ENCODE measurements at regions not wholly inside any gene's neighbourhood (a gene's known extent, or its start where the extent isn't known, plus 50 kb on each side); places are given as distances from the start of the nearest gene placed in this dataset.

DNA sequence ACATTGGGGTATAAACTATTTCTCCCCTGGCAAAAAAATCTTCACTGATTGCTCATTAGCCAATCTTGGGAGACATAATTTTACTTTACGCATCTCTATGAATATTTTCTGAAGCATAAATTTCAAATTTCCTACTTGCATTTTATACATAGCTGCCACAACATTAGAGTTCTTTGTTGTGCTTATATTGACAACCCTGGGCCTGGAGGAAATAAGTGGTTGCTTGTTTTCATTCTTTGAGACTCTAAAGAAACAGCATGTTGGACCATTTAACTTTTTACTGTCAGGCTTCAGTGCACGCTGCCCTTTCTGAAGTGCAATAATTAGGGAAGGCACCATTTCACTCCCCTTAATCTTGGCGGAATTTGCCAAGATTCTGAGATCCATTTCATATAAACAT lies 142.6 kb downstream of the MRPS30 start:
- dilution Hi-C loops (cut with MboI; ENCODE audit: extremely low pct_ligation_motif_present, low sequenced_read_pairs), result no loop called here
- no peak overlapping the region for H3K27ac ChIP-seq (ENCODE audit: control insufficient read depth, insufficient read depth, low read length)
- H3K4me3 ChIP-seq (ENCODE audit: control insufficient read depth in 2 of 3, extremely low read depth in 1 of 3, insufficient read depth in 2 of 3, low read depth in 1 of 3, low read length in 3 of 3), result no peak overlapping the region
- no peaks in the 10 kb centered on the region for H3K4me1 ChIP-seq (ENCODE audit: control insufficient read depth, extremely low read depth, insufficient read depth, low read length)
- H3K36me3 ChIP-seq (ENCODE audit: control insufficient read depth in 2 of 2, extremely low read depth in 1 of 2, insufficient read depth in 2 of 2, low read length in 2 of 2), result no peaks in the 10 kb centered on the region
- no peaks in the 10 kb centered on the region for H3K27me3 ChIP-seq (ENCODE audit: control insufficient read depth, extremely low read depth, insufficient read depth, low read length)
- no peak overlapping the region for H3K4me2 ChIP-seq (ENCODE audit: control insufficient read depth, extremely low read depth, insufficient read depth, low read depth, low read length)
- H3K79me2 ChIP-seq (ENCODE audit: control insufficient read depth, insufficient read depth, low read length), result no peaks in the 10 kb centered on the region
- no peaks in the 10 kb centered on the region for H4K20me1 ChIP-seq (ENCODE audit: control insufficient read depth, extremely low read depth, insufficient read depth, low read length)
- no peaks in the 10 kb centered on the region for H3K9me1 ChIP-seq (ENCODE audit: control insufficient read depth, extremely low read depth, insufficient read depth, low read length)
- no peaks in the 10 kb centered on the region for H3K9me3 ChIP-seq (ENCODE audit: control insufficient read depth, low read depth, low read length)
- no peak overlapping the region for H3K9ac ChIP-seq (ENCODE audit: control insufficient read depth, extremely low read depth, insufficient read depth, low read length)
- TF ChIP-seq EZH2 (IDR thresholded peaks at IDR 0.05; ENCODE audit: low read length), result no peak
- TF ChIP-seq, protein P1, sequence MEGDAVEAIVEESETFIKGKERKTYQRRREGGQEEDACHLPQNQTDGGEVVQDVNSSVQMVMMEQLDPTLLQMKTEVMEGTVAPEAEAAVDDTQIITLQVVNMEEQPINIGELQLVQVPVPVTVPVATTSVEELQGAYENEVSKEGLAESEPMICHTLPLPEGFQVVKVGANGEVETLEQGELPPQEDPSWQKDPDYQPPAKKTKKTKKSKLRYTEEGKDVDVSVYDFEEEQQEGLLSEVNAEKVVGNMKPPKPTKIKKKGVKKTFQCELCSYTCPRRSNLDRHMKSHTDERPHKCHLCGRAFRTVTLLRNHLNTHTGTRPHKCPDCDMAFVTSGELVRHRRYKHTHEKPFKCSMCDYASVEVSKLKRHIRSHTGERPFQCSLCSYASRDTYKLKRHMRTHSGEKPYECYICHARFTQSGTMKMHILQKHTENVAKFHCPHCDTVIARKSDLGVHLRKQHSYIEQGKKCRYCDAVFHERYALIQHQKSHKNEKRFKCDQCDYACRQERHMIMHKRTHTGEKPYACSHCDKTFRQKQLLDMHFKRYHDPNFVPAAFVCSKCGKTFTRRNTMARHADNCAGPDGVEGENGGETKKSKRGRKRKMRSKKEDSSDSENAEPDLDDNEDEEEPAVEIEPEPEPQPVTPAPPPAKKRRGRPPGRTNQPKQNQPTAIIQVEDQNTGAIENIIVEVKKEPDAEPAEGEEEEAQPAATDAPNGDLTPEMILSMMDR (optimal IDR thresholded peaks at IDR 0.05 in 1 of 3, IDR thresholded peaks at IDR 0.05 in 1 of 3, conservative IDR thresholded peaks at IDR 0.05 in 1 of 3; ENCODE audit: extremely low read depth in 1 of 3, insufficient read depth in 2 of 3, low read length in 3 of 3), result no peak
- DNase-seq (ENCODE audit: low read depth, low spot score) (no peak), FAIRE-seq (no peak)
- H2AFZ ChIP-seq (ENCODE audit: control insufficient read depth, low read length), result no peak overlapping the region

DNA sequence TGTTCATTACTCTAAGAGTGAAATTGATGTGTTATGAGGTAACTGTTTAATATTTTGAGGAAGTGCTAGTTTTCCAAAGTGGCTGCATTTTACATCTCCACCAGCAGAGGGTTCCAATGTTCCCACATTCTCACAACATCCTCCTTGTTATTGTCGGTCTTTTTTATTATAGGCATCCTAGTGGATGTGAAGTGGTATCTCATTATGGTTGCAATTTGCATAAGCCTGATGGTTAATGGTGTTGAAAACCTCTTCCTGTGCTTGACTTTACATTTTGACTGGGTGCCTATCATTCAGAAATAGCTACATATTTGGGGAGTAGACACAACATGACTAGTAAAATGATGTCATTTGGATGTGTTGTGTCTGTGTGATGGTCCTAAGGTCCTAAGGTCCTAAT lies 143.6 kb downstream of the MRPS30 start:
- Histone ChIP-seq H3K4me3 (ENCODE audit: control insufficient read depth in 2 of 3, extremely low read depth in 1 of 3, insufficient read depth in 2 of 3, low read depth in 1 of 3, low read length in 3 of 3) (no peak overlapping the region), H3K9me3 (ENCODE audit: control insufficient read depth, low read depth, low read length) (no peaks in the 10 kb centered on the region), H3K4me1 (ENCODE audit: control insufficient read depth, extremely low read depth, insufficient read depth, low read length) (no peaks in the 10 kb centered on the region), H3K79me2 (ENCODE audit: control insufficient read depth, insufficient read depth, low read length) (no peaks in the 10 kb centered on the region), H3K9me1 (ENCODE audit: control insufficient read depth, extremely low read depth, insufficient read depth, low read length) (no peaks in the 10 kb centered on the region), H3K27ac (ENCODE audit: control insufficient read depth, insufficient read depth, low read length) (no peak overlapping the region), H4K20me1 (ENCODE audit: control insufficient read depth, extremely low read depth, insufficient read depth, low read length) (no peaks in the 10 kb centered on the region), H3K27me3 (ENCODE audit: control insufficient read depth, extremely low read depth, insufficient read depth, low read length) (no peaks in the 10 kb centered on the region), H3K36me3 (ENCODE audit: control insufficient read depth in 2 of 2, extremely low read depth in 1 of 2, insufficient read depth in 2 of 2, low read length in 2 of 2) (no peaks in the 10 kb centered on the region), H3K9ac (ENCODE audit: control insufficient read depth, extremely low read depth, insufficient read depth, low read length) (no peak overlapping the region), H2AFZ (ENCODE audit: control insufficient read depth, low read length) (no peak overlapping the region), H3K4me2 (ENCODE audit: control insufficient read depth, extremely low read depth, insufficient read depth, low read depth, low read length) (no peak overlapping the region)
- DNase-seq (ENCODE audit: low read depth, low spot score) (no peak), FAIRE-seq (peak; percentile 71)
- no peak for TF ChIP-seq EZH2 (IDR thresholded peaks at IDR 0.05; ENCODE audit: low read length)
- TF ChIP-seq, protein P1 (optimal IDR thresholded peaks at IDR 0.05 in 1 of 3, IDR thresholded peaks at IDR 0.05 in 1 of 3, conservative IDR thresholded peaks at IDR 0.05 in 1 of 3; ENCODE audit: extremely low read depth in 1 of 3, insufficient read depth in 2 of 3, low read length in 3 of 3), result peak; percentile 44 to 79 (median 68)
- dilution Hi-C loops (cut with MboI; ENCODE audit: extremely low pct_ligation_motif_present, low sequenced_read_pairs), result no loop called here
